ENCODE measurements at regions not wholly inside any gene's neighbourhood (a gene's known extent, or its start where the extent isn't known, plus 50 kb on each side); places are given as distances from the start of the nearest gene placed in this dataset.

DNA sequence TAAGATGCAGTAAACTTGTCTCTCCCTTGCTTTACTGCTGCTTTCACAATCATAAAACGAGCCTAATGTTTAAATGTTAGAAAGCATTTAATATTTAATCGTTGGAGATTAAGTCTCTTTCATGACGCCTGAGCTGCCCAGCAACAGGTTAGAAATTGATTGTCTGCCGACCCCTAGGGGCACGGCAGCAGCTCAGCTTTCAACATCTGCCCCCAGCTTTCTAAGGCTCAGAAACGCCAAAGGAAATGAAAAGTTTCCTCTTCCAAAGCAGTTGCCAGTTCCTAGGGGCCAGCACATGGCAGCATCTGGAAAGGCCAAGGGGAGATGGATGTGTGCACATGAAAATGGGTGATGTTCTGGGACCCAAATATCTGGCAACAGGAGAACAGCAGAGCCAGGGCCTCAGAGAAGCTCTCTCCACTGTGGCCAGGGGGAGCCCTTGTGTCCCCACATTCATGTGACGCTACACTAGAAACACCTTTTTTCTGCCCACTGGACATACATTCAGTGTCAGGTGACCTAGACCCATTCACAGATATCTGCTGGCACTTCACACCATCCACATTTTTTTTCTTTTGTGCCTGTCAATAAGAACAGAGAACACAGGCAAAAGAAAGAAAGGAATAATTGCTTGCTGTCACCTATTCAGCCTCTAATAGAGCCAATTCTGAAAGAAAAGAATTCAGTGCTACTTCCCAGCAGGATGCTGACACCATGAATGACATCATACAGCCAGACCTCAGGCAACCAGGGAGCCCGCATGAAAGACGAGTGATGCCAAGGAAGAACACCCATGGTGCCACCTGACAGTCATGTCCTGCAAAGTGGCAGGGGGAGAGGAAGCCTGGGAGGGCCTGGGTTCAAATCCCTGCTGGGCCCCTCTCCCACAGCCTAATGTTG, 205.0 kb upstream of the TAS2R1 start:
- Histone ChIP-seq H3K36me3 (ENCODE audit: control insufficient read depth in 5 of 5, insufficient read depth in 5 of 5, low read length in 5 of 5) (no peaks in the 10 kb centered on the region), H3K9me3 (ENCODE audit: control insufficient read depth in 5 of 5, low read length in 5 of 5) (no peaks in the 10 kb centered on the region), H3K27ac (ENCODE audit: low read depth, low read length) (no peak overlapping the region), H3K9ac (ENCODE audit: low read length in 5 of 5) (no peak overlapping the region), H3K4me1 (ENCODE audit: control insufficient read depth in 5 of 5, insufficient read depth in 5 of 5, low read length in 5 of 5) (no peaks in the 10 kb centered on the region), H3K4me3 (ENCODE audit: low read depth in 1 of 5, low read length in 5 of 5) (no peak overlapping the region), H3K27me3 (ENCODE audit: control insufficient read depth in 5 of 5, insufficient read depth in 4 of 5, low read length in 5 of 5) (peaks cover 0 to 3% (median 0%) of the 10 kb centered on the region in 5 donors)

DNA sequence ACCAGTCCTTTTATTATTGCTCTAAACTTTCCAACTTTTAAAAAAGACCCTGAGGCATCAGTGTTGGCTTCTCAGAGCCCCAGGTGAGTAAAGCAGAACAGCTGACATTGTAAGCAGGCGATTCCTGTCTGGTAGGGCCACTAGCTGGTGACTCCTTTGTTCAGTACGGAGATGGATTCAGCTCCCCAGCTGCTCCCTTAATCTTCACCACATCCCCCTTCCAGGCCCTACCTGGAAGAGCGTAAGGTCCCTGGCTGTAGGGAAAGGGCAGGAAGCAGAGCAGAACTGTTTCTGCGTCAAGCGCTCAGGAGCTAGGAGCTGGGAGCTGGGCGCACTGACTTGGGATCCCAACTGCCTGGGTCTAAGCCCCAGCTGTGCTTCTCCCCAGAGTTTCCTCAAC, 203.7 kb upstream of the TAS2R1 start:
- Histone ChIP-seq H3K27me3 (ENCODE audit: control insufficient read depth in 5 of 5, insufficient read depth in 4 of 5, low read length in 5 of 5) (peaks cover 0 to 3% (median 0%) of the 10 kb centered on the region in 5 donors), H3K36me3 (ENCODE audit: control insufficient read depth in 5 of 5, insufficient read depth in 5 of 5, low read length in 5 of 5) (no peaks in the 10 kb centered on the region), H3K9ac (ENCODE audit: low read length in 5 of 5) (no peak overlapping the region), H3K9me3 (ENCODE audit: control insufficient read depth in 5 of 5, low read length in 5 of 5) (no peaks in the 10 kb centered on the region), H3K27ac (ENCODE audit: low read depth, low read length) (no peak overlapping the region), H3K4me1 (ENCODE audit: control insufficient read depth in 5 of 5, insufficient read depth in 5 of 5, low read length in 5 of 5) (no peaks in the 10 kb centered on the region), H3K4me3 (ENCODE audit: low read depth in 1 of 5, low read length in 5 of 5) (no peak overlapping the region)

DNA sequence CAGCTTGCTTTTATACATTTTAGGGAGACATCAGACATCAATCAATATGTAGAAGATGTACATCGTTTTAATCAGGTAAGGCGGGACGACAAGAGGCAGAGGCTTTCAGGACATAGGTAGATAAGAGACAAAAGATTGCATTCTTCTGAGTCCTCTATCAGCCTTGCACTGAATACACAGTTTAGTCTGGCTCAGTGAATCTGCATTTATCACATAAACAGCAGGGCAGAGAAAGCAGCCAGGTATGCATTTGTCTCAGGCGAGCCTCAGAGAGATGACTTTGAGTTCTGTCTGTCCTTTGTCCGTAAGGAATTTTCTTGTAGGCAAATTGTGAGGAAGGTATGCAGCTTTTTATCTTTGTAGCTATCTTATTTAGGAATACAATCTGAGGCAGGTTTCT, 202.8 kb upstream of the TAS2R1 start:
- Histone ChIP-seq H3K4me3 (ENCODE audit: low read depth in 1 of 5, low read length in 5 of 5) (no peak overlapping the region), H3K36me3 (ENCODE audit: control insufficient read depth in 5 of 5, insufficient read depth in 5 of 5, low read length in 5 of 5) (no peaks in the 10 kb centered on the region), H3K9me3 (ENCODE audit: control insufficient read depth in 5 of 5, low read length in 5 of 5) (no peaks in the 10 kb centered on the region), H3K27ac (ENCODE audit: low read depth, low read length) (no peak overlapping the region), H3K4me1 (ENCODE audit: control insufficient read depth in 5 of 5, insufficient read depth in 5 of 5, low read length in 5 of 5) (no peaks in the 10 kb centered on the region), H3K9ac (ENCODE audit: low read length in 5 of 5) (no peak overlapping the region), H3K27me3 (ENCODE audit: control insufficient read depth in 5 of 5, insufficient read depth in 4 of 5, low read length in 5 of 5) (peaks cover 0 to 3% (median 0%) of the 10 kb centered on the region in 5 donors)

DNA sequence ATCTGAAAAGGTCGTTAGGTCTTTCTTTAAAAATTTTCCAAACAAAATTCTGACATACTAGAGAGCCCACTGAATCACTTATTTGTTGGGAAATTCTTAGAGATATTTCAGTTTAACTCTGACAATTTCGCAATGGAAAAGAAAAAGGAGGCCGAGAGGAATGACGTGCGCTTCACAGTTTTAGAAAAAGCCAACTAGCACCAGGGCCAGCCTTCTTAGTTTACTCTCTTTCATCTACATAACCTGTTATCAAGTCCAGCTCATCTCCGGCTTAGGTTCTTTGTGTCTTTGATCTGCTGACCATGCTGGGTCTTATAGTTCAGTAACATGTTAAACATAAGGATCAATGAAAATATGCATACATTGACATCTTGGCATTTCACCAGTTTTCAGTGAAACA, 201.7 kb upstream of the TAS2R1 start:
- Histone ChIP-seq H3K4me3 (ENCODE audit: low read depth in 1 of 5, low read length in 5 of 5) (no peak overlapping the region), H3K9me3 (ENCODE audit: control insufficient read depth in 5 of 5, low read length in 5 of 5) (peaks cover 0 to 3% (median 0%) of the 10 kb centered on the region in 5 donors), H3K4me1 (ENCODE audit: control insufficient read depth in 5 of 5, insufficient read depth in 5 of 5, low read length in 5 of 5) (no peaks in the 10 kb centered on the region), H3K27me3 (ENCODE audit: control insufficient read depth in 5 of 5, insufficient read depth in 4 of 5, low read length in 5 of 5) (peaks cover 0 to 3% (median 0%) of the 10 kb centered on the region in 5 donors), H3K27ac (ENCODE audit: low read depth, low read length) (no peak overlapping the region), H3K9ac (ENCODE audit: low read length in 5 of 5) (no peak overlapping the region), H3K36me3 (ENCODE audit: control insufficient read depth in 5 of 5, insufficient read depth in 5 of 5, low read length in 5 of 5) (no peaks in the 10 kb centered on the region)

DNA sequence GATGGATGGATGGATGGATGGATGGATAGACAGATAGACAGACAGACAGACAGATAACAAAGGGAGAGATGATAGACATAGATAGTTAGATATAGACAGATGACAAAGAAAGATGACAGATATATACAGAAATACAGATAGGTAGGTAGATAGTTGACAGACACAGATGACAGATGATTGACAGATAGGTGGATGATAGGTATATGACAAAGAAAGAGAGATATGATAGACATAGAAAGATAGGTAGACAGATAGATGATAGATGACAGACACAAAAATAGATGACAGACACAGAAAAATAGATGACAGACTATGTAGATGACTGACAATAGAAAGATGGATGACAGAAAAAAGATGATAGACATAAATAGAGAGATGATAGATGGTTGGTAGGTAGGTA, 200.0 kb upstream of the TAS2R1 start:
- Histone ChIP-seq H3K27ac (ENCODE audit: low read depth, low read length) (no peak overlapping the region), H3K36me3 (ENCODE audit: control insufficient read depth in 5 of 5, insufficient read depth in 5 of 5, low read length in 5 of 5) (no peaks in the 10 kb centered on the region), H3K9me3 (ENCODE audit: control insufficient read depth in 5 of 5, low read length in 5 of 5) (peaks cover 0 to 3% (median 0%) of the 10 kb centered on the region in 5 donors), H3K27me3 (ENCODE audit: control insufficient read depth in 5 of 5, insufficient read depth in 4 of 5, low read length in 5 of 5) (peaks cover 0 to 3% (median 0%) of the 10 kb centered on the region in 5 donors), H3K4me3 (ENCODE audit: low read depth in 1 of 5, low read length in 5 of 5) (no peak overlapping the region), H3K4me1 (ENCODE audit: control insufficient read depth in 5 of 5, insufficient read depth in 5 of 5, low read length in 5 of 5) (no peaks in the 10 kb centered on the region), H3K9ac (ENCODE audit: low read length in 5 of 5) (no peak overlapping the region)

DNA sequence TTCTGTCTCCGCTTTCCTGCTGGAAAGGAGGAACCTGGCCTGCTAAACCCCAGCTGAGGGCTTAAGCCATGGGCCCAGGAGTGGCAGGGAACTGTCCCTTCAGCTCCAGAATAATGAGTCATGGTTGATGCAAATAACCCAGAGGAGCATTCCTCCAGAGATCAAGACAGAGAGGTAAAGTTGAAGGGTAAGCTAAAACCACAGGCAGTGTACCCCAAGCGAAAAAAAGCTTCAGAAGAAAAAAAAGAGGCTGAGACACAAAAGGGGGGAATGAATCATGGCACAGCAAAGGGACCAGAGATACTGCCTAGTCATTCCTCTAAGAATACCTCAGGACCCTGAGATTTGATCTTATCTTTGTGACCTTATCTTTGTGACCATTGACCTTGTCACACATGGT, 199.5 kb upstream of the TAS2R1 start:
- no peak overlapping the region for H3K9ac ChIP-seq (ENCODE audit: low read length in 5 of 5)
- no peaks in the 10 kb centered on the region for H3K36me3 ChIP-seq (ENCODE audit: control insufficient read depth in 5 of 5, insufficient read depth in 5 of 5, low read length in 5 of 5)
- H3K9me3 ChIP-seq (ENCODE audit: control insufficient read depth in 5 of 5, low read length in 5 of 5), result peaks cover 0 to 3% (median 0%) of the 10 kb centered on the region in 5 donors
- no peak overlapping the region for H3K4me3 ChIP-seq (ENCODE audit: low read depth in 1 of 5, low read length in 5 of 5)
- no peaks in the 10 kb centered on the region for H3K4me1 ChIP-seq (ENCODE audit: control insufficient read depth in 5 of 5, insufficient read depth in 5 of 5, low read length in 5 of 5)
- no peak overlapping the region for H3K27ac ChIP-seq (ENCODE audit: low read depth, low read length)
- H3K27me3 ChIP-seq (ENCODE audit: control insufficient read depth in 5 of 5, insufficient read depth in 4 of 5, low read length in 5 of 5), result no peaks in the 10 kb centered on the region

DNA sequence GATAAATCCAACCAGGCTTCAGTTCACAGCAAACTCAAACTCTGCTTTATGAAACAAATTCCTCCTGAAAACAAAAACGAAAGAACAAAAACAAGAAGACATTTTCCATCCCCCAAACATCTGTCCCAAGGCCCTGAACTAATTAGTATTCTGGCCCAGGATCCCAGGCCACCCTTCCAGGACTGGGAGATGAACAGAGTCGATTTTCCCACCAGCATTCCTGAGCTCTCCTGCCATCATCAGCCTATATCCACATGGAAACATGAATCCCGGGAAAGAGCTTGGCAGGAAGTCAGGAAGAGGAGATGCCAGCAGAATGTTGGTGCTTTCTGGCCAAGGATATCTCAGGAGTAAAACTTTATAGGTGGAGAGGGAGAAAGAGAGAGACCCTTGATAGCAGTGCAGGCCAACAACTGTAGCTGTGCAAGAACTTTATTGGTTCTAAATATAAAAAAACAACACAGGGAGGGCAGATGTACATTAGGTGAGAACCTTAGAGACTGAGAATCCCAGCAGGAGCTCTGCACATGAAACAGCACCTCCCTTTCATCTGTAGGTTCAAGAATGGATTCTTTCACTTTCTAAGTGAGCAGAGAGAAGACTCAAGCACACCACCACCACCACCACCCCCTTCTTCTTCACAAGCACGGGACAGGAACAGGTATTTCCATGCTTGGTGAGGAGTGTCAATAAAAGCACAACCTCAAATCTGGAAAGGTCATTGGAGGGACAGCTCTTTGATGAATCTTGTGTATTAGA, 190.7 kb upstream of the TAS2R1 start:
- Histone ChIP-seq H3K36me3 (ENCODE audit: control insufficient read depth in 5 of 5, insufficient read depth in 5 of 5, low read length in 5 of 5) (no peaks in the 10 kb centered on the region), H3K4me3 (ENCODE audit: low read depth in 1 of 5, low read length in 5 of 5) (no peak overlapping the region), H3K9ac (ENCODE audit: low read length in 5 of 5) (no peak overlapping the region), H3K9me3 (ENCODE audit: control insufficient read depth in 5 of 5, low read length in 5 of 5) (peaks cover 0 to 3% (median 0%) of the 10 kb centered on the region in 5 donors), H3K27me3 (ENCODE audit: control insufficient read depth in 5 of 5, insufficient read depth in 4 of 5, low read length in 5 of 5) (no peaks in the 10 kb centered on the region), H3K27ac (ENCODE audit: low read depth, low read length) (no peak overlapping the region), H3K4me1 (ENCODE audit: control insufficient read depth in 5 of 5, insufficient read depth in 5 of 5, low read length in 5 of 5) (no peaks in the 10 kb centered on the region)

DNA sequence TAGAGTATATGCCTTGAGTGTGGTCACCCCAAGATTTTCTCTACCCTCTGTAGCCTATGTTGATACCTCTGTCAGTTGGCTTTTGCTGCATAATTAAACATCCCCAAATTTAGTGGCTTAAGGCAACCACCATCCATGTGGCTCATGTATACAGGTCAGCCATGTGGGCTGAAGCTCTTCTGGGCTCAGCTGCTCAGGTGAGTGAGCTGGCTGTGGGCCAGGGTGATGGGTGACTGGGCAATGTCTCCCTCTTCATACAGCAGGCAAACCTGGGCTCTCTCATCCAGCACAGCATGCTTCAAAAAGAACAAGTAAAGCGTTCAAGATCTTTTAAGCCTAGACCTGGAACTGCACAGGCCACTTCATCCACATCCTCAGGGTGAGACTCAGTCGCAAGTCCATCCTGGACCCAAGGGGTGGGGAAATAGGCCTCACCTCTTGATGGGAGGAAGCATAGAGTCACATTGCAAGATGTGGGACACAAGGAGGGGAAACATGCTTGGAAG, 188.2 kb upstream of the TAS2R1 start:
- no peaks in the 10 kb centered on the region for H3K4me1 ChIP-seq (ENCODE audit: control insufficient read depth in 5 of 5, insufficient read depth in 5 of 5, low read length in 5 of 5)
- no peak overlapping the region for H3K4me3 ChIP-seq (ENCODE audit: low read depth in 1 of 5, low read length in 5 of 5)
- H3K9me3 ChIP-seq (ENCODE audit: control insufficient read depth in 5 of 5, low read length in 5 of 5), result no peaks in the 10 kb centered on the region
- H3K36me3 ChIP-seq (ENCODE audit: control insufficient read depth in 5 of 5, insufficient read depth in 5 of 5, low read length in 5 of 5), result no peaks in the 10 kb centered on the region
- no peak overlapping the region for H3K27ac ChIP-seq (ENCODE audit: low read depth, low read length)
- H3K27me3 ChIP-seq (ENCODE audit: control insufficient read depth in 5 of 5, insufficient read depth in 4 of 5, low read length in 5 of 5), result no peaks in the 10 kb centered on the region
- H3K9ac ChIP-seq (ENCODE audit: low read length in 5 of 5), result no peak overlapping the region

DNA sequence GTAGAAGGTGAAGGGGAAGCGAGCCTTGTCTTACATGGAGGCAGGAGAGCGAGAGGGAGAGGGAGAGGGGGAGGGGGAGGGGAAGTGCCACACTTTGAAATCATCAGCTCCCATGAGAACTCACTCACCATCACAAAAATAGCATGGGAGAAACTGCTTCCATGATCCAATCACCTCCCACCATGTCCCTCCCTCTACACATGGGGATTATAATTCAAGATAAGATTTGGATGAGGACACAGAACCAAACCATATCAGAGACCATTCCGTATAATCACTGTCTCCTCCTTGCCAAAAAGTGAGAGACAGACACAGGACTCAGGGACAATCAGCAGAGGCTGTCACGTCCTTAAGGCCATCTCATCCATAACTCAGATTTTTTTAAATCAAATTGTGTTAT, 187.7 kb upstream of the TAS2R1 start:
- no peak overlapping the region for H3K9ac ChIP-seq (ENCODE audit: low read length in 5 of 5)
- H3K4me3 ChIP-seq (ENCODE audit: low read depth in 1 of 5, low read length in 5 of 5), result no peak overlapping the region
- H3K4me1 ChIP-seq (ENCODE audit: control insufficient read depth in 5 of 5, insufficient read depth in 5 of 5, low read length in 5 of 5), result no peaks in the 10 kb centered on the region
- H3K27me3 ChIP-seq (ENCODE audit: control insufficient read depth in 5 of 5, insufficient read depth in 4 of 5, low read length in 5 of 5), result no peaks in the 10 kb centered on the region
- H3K36me3 ChIP-seq (ENCODE audit: control insufficient read depth in 5 of 5, insufficient read depth in 5 of 5, low read length in 5 of 5), result no peaks in the 10 kb centered on the region
- no peak overlapping the region for H3K27ac ChIP-seq (ENCODE audit: low read depth, low read length)
- no peaks in the 10 kb centered on the region for H3K9me3 ChIP-seq (ENCODE audit: control insufficient read depth in 5 of 5, low read length in 5 of 5)

DNA sequence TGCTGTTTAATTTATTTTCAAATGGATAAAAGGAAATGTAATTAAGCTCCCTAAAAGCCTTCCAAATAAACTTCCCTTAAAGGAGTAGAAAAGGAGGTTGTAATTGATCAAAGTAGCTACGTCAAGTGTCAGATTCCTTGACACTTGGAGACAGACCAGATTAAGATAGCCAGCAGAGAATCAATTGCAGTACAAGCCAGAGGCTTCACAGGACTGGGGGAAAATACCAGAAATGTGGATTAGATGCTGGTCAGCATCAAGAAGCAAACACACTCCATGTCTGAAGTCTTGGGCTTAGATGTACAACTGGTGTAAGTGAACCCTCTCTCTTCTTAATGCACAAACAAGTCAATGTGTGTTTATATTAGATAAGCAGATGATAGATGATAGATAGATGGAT, 184.9 kb upstream of the TAS2R1 start:
- Histone ChIP-seq H3K27me3 (ENCODE audit: control insufficient read depth in 5 of 5, insufficient read depth in 4 of 5, low read length in 5 of 5) (peaks cover 0 to 3% (median 0%) of the 10 kb centered on the region in 5 donors), H3K9me3 (ENCODE audit: control insufficient read depth in 5 of 5, low read length in 5 of 5) (peaks cover 0 to 2% (median 0%) of the 10 kb centered on the region in 5 donors), H3K4me3 (ENCODE audit: low read depth in 1 of 5, low read length in 5 of 5) (no peak overlapping the region), H3K36me3 (ENCODE audit: control insufficient read depth in 5 of 5, insufficient read depth in 5 of 5, low read length in 5 of 5) (no peaks in the 10 kb centered on the region), H3K27ac (ENCODE audit: low read depth, low read length) (no peak overlapping the region), H3K9ac (ENCODE audit: low read length in 5 of 5) (no peak overlapping the region), H3K4me1 (ENCODE audit: control insufficient read depth in 5 of 5, insufficient read depth in 5 of 5, low read length in 5 of 5) (no peaks in the 10 kb centered on the region)

Data from subcutaneous abdominal adipose tissue (tissue), 5 donors.